GM04504 (cell line): ENCODE measurements at regions not wholly inside any gene's neighbourhood (a gene's known extent, or its start where the extent isn't known, plus 50 kb on each side); places are given as distances from the start of the nearest gene placed in this dataset.

ENCODE experiments used
- DNase-seq: peaks from one replicate; pipeline ENCODE4 v3.0.0-alpha.2; 2012; ENCODE audit warnings: low read depth

DNA sequence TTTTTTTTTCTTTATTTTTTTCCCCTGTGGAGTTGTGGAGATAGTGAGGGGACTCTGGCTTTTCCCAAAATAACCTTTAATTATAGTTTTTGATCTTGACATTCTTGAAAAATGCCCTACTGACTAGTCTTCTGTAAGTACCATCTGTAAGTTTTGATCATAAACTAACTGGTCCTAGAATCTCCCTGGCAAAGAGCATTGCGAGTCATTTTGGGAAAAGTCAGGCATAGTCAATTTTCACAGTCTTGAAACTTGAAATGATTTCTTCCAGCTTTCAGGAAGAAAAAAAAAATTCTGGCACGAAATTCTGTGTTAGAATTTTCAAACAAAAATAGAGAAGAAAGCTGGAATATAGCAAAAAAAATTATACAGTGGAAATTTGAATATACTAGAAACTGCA is 181.2 kb upstream of the SNX7 start:
- no peak for DNase-seq

DNA sequence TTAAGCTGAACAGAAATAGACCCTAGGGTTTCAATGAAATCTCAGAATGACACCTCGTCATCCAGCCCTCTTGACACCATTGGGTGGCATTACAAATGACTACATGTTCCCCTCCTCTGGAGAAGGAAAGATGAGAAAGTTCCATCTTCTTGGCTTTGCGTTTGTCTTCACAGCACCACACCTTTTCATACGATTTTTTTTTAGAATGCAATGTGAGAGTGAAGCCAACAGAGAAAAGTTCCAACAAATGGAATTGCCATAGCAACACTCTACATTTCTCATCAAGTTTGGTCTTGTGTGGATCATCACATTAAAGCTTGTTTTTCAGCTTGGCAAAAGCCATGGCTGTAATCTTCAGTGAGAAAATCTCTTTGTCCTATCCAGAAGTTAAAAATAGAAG is 183.4 kb upstream of the SNX7 start:
- no peak for DNase-seq

DNA sequence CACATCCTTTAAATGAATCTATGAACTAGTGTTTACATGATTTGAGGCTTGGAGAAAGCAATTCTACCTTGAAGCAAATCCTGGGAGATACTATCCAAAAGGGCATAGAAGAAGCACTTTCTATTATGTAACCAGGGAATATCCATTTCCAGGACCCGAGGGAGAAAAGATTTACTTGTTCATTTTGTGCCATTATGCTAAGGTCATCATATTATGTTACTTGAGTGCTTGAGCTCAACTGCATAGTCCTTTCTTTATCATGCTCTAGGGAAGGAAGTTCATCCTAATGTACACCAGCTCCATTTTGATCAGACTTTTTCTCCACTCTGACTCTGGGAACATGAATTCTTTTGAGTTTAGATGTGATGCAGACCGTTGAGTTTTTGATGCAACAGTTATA is 188.6 kb upstream of the SNX7 start:
- DNase-seq = no peak

DNA sequence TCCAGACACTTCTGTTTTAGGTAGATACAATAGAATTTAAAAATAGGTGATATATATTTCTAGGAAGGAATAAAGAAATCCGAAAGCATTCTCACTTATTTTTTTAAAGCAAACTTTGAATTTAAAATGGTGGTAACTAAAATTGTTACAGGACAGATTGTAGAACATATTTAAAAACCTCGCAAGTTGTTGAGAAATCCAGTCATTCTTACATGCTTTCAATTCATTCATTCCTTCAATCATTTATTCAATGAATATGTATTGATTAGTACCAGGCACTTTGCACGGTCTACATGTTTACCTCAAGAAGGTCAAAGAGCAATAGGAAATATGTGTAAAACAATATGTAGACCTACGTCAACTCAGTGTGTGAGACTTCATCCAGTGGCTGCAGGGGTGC is 189.9 kb upstream of the SNX7 start:
- DNase-seq = no peak

DNA sequence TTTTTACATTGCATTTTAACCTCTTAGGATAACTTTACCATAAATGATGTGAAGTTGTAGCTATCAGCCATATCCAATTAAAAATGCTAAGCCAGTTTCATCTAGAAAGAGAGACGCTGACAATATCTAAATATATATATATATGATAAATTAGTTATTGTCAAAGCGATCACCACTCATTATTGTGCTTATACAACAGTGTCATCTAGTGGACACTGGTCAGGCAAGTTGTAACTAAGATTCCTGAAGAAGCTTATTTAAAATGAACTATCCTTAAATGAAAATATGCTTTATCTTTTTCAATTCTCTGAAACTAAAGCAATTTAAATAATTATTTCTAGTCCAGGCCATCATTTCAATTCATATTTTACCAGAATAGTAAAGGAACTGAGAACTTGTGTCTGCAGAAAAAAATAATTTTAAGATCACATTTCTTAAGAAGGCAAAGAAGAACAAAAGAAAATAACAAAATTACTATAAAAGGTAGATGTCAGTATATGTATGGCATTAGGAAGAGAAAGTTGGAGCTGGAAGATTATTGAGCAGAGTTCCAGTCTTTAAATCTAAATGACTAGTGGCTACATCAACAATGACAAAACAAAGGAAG is 193.3 kb upstream of the SNX7 start:
- peak; percentile 19 for DNase-seq

DNA sequence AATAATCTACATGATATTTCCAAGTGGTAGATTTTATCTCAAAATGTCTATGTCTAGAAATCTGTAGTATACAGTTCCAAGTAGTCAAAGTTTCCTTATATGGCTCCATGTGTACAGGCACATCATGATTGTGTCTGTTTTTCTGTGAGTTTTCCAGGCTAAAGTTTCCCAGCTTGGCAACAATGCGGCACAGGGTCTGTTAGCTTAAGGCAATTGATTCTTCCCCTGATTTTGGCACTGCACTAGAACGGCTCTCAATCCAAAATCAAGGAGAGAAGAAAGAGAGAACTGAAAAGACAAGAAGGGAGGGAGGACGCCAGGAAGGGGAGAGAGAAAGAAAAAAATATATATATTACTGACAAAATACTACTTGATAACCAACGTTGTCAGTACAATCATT is 193.9 kb upstream of the SNX7 start:
- DNase-seq = no peak

DNA sequence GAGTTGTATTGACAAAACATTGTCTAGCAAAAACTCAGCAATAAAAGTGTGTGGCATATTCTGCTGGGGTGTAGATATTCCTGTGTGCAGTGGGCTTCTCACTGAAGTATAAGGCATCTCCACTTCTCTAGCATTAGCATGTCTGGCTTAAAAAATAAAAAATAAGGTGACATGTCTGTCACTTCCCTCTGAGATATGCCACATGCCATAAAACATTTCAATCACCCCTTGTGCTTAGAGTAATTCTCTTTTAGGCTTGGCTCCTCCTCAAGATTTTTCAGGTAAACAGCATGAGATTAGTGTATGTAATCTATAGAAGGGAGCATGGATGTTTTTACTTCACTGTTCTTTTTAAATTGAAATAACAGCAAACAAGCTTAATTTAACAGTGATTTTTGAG is 194.4 kb upstream of the SNX7 start:
- no peak for DNase-seq

DNA sequence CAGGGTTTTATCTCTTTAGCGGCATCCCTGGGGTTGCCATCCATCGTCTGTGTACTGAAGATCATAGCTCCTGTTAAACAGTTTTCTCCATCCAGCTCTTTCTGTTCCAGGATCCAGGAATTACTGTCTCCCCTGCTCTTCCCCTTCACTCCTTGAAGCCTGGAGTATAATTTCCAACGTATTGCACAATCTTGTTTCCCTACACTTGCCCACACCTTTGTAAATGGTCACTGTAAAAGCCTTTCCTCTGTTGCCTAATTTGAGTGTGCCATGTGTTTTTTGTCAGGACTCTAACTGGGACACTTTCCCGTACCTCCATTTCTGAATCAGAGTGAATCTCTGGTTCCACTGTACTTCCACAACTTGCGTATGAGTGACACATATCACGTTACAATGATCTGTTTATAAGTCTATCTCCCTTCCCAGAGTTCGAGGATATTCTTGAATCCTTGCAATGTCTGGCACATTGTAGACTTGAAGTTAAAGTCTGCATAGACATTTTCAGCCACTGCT is 199.6 kb upstream of the SNX7 start:
- DNase-seq = no peak

DNA sequence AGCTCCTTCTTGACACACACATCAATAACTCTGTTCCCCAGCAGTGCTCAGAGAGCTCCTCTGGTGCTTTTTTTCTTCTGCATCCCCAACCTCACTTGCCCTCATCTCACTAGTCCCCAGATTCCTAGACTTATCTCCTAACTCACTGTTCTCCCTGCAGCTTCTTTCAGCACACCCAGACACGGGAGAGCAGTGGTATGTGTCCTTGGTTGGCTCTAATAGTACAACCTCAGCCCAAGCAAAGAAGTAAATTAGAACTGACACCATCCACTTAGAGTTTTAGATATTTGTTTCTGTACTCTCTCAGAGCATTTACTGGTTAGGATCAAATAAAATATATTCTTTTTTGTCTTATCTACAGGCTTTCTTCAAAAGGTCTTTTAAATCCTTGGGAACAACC is 201.4 kb upstream of the SNX7 start:
- no peak for DNase-seq

DNA sequence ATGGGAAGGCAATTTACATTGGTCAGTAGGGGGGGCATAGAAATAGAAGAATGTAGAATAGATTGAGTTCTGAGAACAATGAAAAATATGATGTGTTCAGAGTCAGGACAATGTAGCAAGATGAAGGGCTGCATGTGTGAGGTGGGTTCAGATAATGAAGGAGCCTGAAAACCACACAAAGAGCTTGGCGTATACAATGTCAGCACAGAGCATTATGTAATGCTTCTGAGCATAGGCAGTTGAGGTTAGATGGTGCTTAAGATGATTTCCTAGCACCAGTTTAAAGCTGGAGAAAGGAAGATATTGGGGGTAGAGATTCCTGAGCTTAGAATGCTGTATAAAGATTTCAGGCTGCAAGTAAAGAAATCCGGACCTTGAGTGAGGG is 202.0 kb upstream of the SNX7 start:
- no peak for DNase-seq

DNA sequence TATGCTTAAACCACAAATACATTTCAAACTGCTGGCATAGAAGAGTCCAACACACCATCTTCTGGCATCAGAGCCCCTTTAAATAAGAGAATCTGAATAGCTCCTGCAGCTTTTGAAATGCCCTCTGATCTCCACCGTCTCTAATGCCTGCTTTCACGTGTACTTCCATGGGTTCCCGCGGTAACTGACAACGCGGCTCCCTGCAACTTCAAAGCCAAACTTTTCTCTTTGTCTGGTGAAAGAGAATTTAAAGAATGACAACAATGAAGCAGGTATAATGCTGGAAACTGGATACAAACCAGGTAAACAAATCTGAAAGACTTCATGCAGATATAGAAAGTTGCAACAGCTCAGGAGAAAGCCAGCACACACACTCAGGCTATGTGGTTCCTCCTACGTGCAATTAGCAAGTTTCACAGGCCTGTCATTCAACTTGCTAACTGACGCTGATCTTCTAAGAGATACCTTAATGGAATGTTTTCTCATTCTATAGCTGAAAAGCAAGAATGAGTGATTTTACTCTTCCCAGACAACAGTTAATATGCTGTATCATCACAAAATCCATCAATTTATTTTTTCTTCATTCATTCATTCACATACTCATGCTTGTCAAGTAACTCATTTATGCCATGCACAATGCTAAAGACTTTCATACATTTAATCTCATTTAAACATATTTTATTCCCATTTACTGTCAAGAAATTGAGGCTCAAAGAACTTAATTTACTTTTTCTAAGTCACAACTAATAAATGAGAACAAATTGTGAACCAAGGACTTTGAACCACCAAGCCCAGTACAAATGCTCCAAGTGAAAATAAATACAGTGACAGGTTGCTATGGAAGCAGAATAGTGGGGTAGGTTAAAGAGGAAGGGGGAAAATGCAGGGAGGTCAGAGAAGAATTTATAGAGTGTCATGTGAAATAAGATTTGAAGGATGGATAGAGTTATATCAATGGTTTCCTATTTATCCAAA is 202.7 kb upstream of the SNX7 start:
- DNase-seq = no peak

DNA sequence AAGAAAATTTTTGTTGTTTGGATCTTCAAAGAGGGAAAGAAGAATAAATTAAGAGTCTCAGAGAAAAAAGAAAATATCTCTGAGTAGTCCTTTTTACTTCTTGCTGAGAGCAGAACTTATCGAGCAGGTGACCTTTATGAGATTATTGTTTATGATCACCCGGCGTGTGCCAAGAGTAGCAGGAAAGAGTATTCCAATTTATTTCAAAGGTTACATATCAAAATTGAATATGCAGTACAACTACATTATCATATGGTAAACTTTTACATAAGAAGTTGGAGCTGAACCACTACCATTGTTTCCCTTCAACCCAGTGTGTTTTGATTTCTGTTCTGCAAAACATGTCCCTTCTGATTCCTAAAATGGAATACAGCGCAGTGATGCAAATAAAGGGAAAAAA is 204.3 kb upstream of the SNX7 start:
- no peak for DNase-seq

DNA sequence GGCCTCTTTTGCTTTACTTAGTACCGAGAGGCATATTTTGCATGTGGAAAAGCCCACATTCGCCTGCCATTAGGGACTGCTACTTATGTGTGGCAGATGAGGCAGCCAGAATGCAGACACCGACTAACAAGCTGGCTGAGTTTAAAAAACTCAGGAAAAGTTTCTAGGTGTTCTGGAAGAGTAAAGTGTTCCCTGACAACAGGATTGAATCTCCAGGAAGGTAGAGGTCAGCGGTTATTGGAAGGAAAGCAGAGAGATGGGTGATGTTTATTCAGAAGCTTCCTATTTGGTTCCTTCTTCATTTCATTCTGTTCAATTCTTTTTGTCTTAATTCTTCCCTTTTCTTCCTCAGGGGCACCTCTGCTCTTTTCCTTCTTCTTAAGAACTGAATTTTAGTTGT is 206.9 kb upstream of the SNX7 start:
- DNase-seq = no peak

DNA sequence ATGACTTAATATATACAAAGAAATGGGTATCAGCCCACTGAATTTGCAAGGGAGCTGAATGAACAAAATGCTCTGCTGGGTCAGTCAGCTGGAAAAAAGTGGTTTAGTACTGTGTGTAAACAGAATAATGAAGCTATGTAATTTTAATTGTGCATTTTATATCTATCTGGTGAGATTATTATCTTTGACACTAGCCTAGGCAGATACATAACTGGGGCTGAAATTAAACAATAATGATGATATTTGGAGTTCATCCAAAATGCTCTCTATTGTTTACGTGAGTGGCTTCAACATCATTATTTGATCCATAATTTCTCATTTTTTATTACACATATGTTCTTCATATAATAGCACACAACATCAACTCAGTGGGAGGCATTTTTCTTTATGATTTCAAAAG is 208.5 kb upstream of the SNX7 start:
- no peak for DNase-seq

DNA sequence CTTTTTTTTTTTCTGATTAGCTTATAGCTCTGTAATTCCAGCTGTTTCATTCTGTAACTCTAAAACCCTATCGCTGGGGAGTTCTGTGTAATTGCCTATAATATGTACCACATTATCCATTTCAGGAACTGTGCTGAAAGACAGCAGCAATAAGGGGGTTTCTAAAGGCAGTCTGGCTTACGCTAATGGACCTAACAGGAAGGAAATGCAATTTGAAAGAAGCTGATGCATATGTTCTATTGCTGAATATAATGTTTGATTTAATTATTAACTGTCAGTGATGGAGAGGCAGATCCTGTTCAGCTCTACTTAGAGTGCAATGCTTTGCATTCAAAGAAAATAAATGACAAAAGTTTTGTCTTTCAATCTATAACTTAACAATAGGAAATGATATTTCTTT is 209.4 kb upstream of the SNX7 start:
- no peak for DNase-seq

DNA sequence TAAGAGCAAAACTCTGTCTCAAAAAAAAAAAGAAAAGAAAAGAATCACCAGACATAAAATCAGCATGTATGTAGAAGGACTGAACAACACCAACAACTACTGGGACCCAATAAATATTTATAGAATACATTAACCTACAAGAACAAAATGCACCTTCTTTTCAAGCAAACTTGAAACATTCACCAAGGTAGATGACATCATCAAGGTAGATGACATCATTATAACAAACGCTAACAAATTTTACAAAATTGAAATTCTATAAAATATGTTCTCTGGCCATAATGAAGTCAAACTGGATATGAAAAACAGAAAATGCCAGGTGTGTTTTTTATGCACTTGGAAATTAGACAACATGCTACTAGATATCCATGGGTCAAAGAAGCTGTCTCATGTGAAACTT is 220.2 kb upstream of the SNX7 start:
- no peak for DNase-seq

DNA sequence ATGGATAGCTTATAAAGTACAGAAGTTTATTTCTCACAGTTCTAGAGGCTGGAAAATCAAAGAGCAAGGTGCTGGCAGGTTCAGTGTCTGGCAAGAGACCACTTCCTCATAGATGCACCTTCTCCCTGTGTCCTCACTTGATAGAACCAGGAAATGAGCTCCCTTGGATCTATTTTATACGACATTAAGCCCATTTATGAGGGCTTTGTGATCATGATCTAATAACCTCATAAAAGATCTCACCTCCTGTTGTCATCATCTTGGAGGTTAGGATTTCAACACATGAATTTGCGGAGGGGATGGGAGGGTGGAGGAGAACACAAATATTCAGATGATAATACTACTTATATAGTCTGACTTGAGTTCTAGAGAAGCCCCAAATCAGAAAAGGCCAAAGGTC is 222.1 kb upstream of the SNX7 start:
- DNase-seq = no peak

DNA sequence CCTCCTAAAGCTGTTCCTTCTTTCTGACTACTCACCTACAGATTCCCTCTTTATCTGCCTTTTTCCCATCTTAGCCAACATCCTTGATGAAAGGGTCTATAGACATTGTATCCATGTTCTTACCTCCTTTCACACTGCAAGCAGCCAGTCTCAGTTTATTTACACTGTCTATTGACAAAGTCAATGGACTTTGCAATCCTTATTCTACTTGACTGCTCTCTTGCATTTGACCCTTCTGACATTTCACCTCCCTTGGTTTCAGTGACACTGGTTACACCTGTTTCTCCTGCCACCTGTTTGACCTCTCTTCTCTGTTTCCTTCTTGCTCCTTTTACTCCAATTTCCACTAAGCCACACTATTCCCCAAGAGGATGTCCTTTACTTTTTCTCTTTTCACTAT is 224.0 kb upstream of the SNX7 start:
- DNase-seq = no peak

DNA sequence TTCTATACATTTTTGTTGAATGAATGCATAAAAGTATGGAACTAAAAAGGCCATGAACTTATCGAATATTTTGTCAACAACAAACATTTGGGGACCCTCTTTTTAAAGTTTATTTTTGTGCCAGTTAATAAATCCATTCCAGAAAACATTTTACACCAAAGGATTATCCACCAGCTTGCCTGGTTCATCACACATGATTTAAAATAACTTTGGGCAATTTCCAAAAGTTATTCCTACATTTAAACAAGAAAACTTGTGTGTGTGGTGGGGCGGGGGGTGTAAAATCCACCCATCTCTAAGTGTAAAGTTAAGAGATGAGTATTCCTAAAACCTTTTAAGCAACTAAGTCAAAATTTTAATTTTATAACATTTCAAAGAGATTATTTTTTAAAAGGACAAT is 224.5 kb upstream of the SNX7 start:
- no peak for DNase-seq

DNA sequence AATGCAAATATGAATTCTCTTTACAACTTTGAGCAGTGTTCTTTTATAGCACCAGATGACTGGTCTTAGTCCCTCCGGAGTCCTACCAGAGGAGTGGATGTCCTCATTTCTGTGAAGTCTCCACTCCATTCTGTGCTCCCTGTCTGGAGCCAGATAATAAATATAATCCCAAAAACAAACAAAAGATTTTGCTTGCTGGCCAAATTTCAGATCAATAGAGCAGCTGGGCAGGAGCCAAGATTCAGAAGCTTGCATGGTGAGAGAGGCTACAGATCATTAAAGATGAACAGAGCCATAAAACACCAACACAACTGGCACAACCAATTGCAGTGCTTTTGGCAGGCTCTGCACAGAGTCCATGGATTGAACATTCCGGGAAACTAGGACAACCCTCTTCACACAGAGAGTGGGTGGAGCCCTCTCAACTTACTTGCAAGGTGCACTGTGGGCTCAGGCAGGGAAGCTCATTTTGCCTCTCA is 231.5 kb upstream of the SNX7 start:
- no peak for DNase-seq

DNA sequence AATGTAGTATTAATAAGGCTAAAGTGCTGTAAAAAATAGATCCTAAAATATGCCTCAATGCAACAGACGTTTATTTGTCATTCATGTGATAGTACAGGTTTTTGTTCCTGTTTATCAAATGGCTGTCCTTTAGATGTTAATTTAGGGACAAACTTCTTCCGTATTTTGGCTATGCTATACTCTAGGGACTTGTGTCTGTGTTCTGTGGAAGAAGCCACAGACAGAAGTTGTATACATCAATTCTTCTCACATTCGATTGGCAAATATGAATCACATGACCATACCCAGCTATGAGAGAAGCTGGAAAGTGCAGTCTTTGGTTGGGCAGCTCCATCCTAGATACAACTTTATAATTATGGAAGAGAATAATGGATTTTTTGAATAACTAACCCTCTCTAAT is 232.7 kb upstream of the SNX7 start:
- no peak for DNase-seq

DNA sequence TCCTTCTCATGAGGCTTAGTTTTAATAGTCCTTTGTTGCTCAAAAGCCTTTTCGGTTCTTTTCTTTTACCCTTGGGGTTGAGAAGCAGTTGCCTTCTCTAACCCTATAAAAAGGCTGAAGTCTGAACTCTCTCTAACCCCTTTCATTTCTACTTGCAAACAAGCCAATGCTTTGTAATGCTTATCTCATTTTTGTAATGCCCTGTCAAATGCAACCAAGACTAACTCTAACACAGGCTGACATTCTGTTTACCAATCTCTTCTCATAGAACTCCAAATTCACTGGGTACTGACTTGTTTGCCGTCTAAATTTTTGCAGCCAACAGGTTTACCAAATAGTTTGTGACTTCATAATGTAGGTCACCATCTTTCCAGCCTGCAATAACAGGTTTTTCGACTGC is 233.9 kb upstream of the SNX7 start:
- no peak for DNase-seq

DNA sequence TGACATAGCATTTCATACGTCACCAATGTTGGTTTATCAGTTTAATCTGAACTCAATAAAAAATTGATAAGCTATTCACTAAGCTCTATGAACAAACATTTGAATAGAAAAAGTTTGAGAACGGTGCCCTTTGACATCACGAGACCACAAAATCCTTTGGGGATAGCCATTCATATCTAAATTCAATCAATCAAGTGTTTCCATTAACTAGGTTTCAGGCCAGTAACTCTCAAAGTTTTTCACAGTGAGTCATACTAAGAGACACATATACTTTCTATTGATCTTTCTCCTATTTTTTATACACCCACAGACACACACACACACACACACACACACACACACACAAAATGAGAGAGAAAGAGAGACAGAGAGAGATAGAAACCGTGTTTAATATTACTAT is 235.4 kb upstream of the SNX7 start:
- DNase-seq = no peak

DNA sequence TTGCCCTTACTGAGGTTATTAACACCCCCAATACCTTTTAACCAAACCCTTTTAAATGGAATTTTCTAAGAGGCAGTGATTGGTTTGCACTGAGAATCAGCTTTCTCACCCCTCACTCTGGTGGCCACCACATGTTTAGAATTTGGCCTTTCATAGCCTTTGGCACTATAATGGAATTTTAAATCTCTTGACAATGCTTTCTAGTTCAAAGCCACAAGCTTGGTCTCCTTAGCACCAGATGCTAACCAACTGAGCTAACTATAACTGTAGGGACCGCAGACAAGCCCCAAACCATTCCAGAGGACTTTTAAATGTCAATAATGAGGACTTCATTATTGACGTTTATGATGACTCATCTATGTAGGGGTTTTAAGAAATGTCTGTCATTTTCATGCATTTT is 238.7 kb upstream of the SNX7 start:
- peak; percentile 52 for DNase-seq
